ENCODE measurements at regions not wholly inside any gene's neighbourhood (a gene's known extent, or its start where the extent isn't known, plus 50 kb on each side); places are given as distances from the start of the nearest gene placed in this dataset.

GRCh38 chr1:169044971-169045370 lies 61.5 kb upstream of the ATP1B1 start:
- TF ChIP-seq ZNF260 (CRISPR knock-in tag; IDR thresholded peaks at IDR 0.05; ENCODE audit: borderline replicate concordance, low read depth) (no peak), CTCF (CRISPR knock-in tag; IDR thresholded peaks at IDR 0.05) (no peak), POLR2A (IDR thresholded peaks at IDR 0.05; ENCODE audit: insufficient read depth in 1 of 2, low read depth in 2 of 2, low read length in 2 of 2) (no peak), HNRNPK (IDR thresholded peaks at IDR 0.05; ENCODE audit: low read depth, low read length, poor library complexity, severe bottlenecking) (no peak), ZNF143 (CRISPR knock-in tag; IDR thresholded peaks at IDR 0.05) (no peak), POLR2AphosphoS5 (IDR thresholded peaks at IDR 0.05; ENCODE audit: low read depth, low read length) (no peak), BHLHE40 (IDR thresholded peaks at IDR 0.05; ENCODE audit: low read length) (no peak), WIZ (CRISPR knock-in tag; IDR thresholded peaks at IDR 0.05) (no peak), HNF1A (IDR thresholded peaks at IDR 0.05; ENCODE audit: low read depth) (no peak), HNF1A (CRISPR knock-in tag; IDR thresholded peaks at IDR 0.05; ENCODE audit: borderline replicate concordance) (no peak), CCAR2 (optimal IDR thresholded peaks at IDR 0.05; ENCODE audit: low read depth, low read length) (no peak), ZNF530 (CRISPR knock-in tag; IDR thresholded peaks at IDR 0.05; ENCODE audit: low read depth) (no peak), EP300 (IDR thresholded peaks at IDR 0.05; ENCODE audit: low read depth in 2 of 2, low read length in 2 of 2) (no peak), EP300 (CRISPR knock-in tag; IDR thresholded peaks at IDR 0.05; ENCODE audit: borderline replicate concordance) (no peak), AHDC1 (CRISPR knock-in tag; IDR thresholded peaks at IDR 0.05; ENCODE audit: borderline replicate concordance) (no peak), ZNF543 (CRISPR knock-in tag; IDR thresholded peaks at IDR 0.05) (no peak)
